Tibial nerve (tissue), 4 donors: ENCODE measurements at regions not wholly inside any gene's neighbourhood (a gene's known extent, or its start where the extent isn't known, plus 50 kb on each side); places are given as distances from the start of the nearest gene placed in this dataset.

Source experiments
- EP300 ChIP-seq, 2 donors: sonication (generic); formaldehyde crosslinking; IDR thresholded peaks; one replicate each; pipeline ENCODE4 v1.6.1; 2017; ENCODE audit warnings: antibody characterized with exemption in 2 of 2, mild to moderate bottlenecking in 1 of 2
- POLR2A ChIP-seq, 2 donors: fragments of 450-650 bp; IDR thresholded peaks; one replicate each; pipeline ENCODE4 v1.6.1; 2017; ENCODE audit warnings: antibody characterized with exemption in 2 of 2, mild to moderate bottlenecking in 2 of 2, moderate library complexity in 2 of 2
- TF ChIP-seq, protein P1 (sequence below), 5 experiments: fragments of 200-600 bp in 3 of 5; fragments of 450-650 bp in 2 of 5; sonication (generic) in 3 of 5; IDR thresholded peaks; one replicate each; pipeline ENCODE4 v1.5.1; 2016 to 2019; ENCODE audit warnings: antibody characterized with exemption in 5 of 5, mild to moderate bottlenecking in 3 of 5, moderate library complexity in 2 of 5

DNA sequence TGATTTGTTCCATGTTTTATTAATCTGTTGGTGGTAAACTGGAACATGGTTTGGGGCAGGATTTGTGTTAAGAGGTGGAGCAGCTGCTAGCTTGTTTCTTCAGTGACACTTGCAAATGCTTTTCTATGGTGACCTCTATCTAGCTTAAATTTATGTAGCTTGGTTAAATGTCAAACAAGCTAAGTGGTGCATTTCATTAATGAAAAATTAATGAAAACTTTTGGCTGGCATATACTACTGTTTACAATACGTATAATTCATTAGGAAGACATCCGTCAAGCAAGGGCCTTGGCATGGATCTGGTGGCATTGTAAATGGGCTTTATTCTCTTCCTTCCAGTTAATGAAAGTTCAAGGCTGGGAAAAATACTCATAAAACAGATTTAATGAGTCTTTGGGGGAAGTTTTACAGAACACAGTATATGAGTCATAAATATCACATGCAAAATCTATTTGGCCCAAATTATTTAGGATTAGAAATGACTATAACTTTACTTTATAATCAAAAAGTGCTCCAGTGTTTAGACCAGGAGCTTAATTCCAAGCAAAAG, 807.7 kb upstream of the SEL1L start:
- no peak for TF ChIP-seq POLR2A (IDR thresholded peaks at IDR 0.05)
- TF ChIP-seq, protein P1, sequence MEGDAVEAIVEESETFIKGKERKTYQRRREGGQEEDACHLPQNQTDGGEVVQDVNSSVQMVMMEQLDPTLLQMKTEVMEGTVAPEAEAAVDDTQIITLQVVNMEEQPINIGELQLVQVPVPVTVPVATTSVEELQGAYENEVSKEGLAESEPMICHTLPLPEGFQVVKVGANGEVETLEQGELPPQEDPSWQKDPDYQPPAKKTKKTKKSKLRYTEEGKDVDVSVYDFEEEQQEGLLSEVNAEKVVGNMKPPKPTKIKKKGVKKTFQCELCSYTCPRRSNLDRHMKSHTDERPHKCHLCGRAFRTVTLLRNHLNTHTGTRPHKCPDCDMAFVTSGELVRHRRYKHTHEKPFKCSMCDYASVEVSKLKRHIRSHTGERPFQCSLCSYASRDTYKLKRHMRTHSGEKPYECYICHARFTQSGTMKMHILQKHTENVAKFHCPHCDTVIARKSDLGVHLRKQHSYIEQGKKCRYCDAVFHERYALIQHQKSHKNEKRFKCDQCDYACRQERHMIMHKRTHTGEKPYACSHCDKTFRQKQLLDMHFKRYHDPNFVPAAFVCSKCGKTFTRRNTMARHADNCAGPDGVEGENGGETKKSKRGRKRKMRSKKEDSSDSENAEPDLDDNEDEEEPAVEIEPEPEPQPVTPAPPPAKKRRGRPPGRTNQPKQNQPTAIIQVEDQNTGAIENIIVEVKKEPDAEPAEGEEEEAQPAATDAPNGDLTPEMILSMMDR (IDR thresholded peaks at IDR 0.05), result no peak
- no peak for TF ChIP-seq EP300 (IDR thresholded peaks at IDR 0.05)
